NCI-H2081 treated with DMSO at 0.1 percent for 48 hours (cell line): ENCODE measurements at regions not wholly inside any gene's neighbourhood (a gene's known extent, or its start where the extent isn't known, plus 50 kb on each side); places are given as distances from the start of the nearest gene placed in this dataset.
"Not testable (repeated sequence)": the region's sequence is repeated elsewhere in the genome, so short reads cannot be mapped to it uniquely, and the experiment has no call there.

Experiments used
- DNase-seq: peaks from one replicate; lab custom pipeline; 2025; lab: John Stamatoyannopoulos, UW

GRCh38 chr9:26667882-26668281 is 224.7 kb downstream of the CAAP1 start:
- DNase-seq = no peak

- DNase-seq = no peak
Measured at GRCh38 chr9:26665666-26666065, 226.9 kb downstream of the CAAP1 start.

- DNase-seq = not testable (repeated sequence)
Measured at GRCh38 chr9:26664087-26664773, 228.4 kb downstream of the CAAP1 start.

- DNase-seq = no peak
Measured at GRCh38 chr9:26662476-26662875, 230.1 kb downstream of the CAAP1 start.

GRCh38 chr9:26658476-26658875 is 234.1 kb downstream of the CAAP1 start:
- DNase-seq = no peak

GRCh38 chr9:26657958-26658357 is 234.6 kb downstream of the CAAP1 start:
- DNase-seq = no peak

GRCh38 chr9:26656003-26656870 is 236.4 kb downstream of the CAAP1 start:
- no peak for DNase-seq

GRCh38 chr9:26655166-26655565 is 237.4 kb downstream of the CAAP1 start:
- no peak for DNase-seq

GRCh38 chr9:26650325-26650724 is 242.3 kb downstream of the CAAP1 start:
- DNase-seq = no peak

- DNase-seq = no peak
Measured at GRCh38 chr9:26643826-26644225, 248.8 kb downstream of the CAAP1 start.

- DNase-seq = no peak
Measured at GRCh38 chr9:26639761-26640160, 252.8 kb downstream of the CAAP1 start.

GRCh38 chr9:26637101-26637500 is 255.5 kb downstream of the CAAP1 start:
- DNase-seq = no peak

GRCh38 chr9:26613851-26614350 is 278.7 kb downstream of the CAAP1 start:
- not testable (repeated sequence) for DNase-seq

GRCh38 chr9:26612211-26612610 is 280.4 kb downstream of the CAAP1 start:
- DNase-seq = no peak

GRCh38 chr9:26606756-26607155 is 285.8 kb downstream of the CAAP1 start:
- no peak for DNase-seq

GRCh38 chr9:26605367-26605766 is 287.2 kb downstream of the CAAP1 start:
- DNase-seq = no peak

- no peak for DNase-seq
Measured at GRCh38 chr9:26604076-26604662, 288.4 kb downstream of the CAAP1 start.

- DNase-seq = no peak
Measured at GRCh38 chr9:26603617-26604016, 289.0 kb downstream of the CAAP1 start.

GRCh38 chr9:26597542-26598149 is 295.0 kb downstream of the CAAP1 start:
- DNase-seq = peak; percentile 10

- no peak for DNase-seq
Measured at GRCh38 chr9:26579056-26579455, 313.5 kb downstream of the CAAP1 start.

GRCh38 chr9:26574898-26575440 is 317.6 kb downstream of the CAAP1 start:
- no peak for DNase-seq

GRCh38 chr9:26574256-26574655 is 318.3 kb downstream of the CAAP1 start:
- no peak for DNase-seq
